Stomach (tissue), 8 donors: ENCODE measurements at regions not wholly inside any gene's neighbourhood (a gene's known extent, or its start where the extent isn't known, plus 50 kb on each side); places are given as distances from the start of the nearest gene placed in this dataset.

ENCODE experiments used
- DNase-seq, 2 donors: peaks; one replicate each; pipeline versions ENCODE4 v3.0.0 to v3.0.0-alpha.2; 2013 to 2019
- H3K27ac ChIP-seq, 5 donors: fragments of 200-600 bp in 4 of 5; sonication (generic) in 4 of 5; one replicate each; pipeline ENCODE4 v1.5.1; 2013 to 2019; ENCODE audit warnings: mild to moderate bottlenecking in 1 of 5, moderate library complexity in 1 of 5
- H3K27me3 ChIP-seq, 3 donors: fragments of 200-600 bp; sonication (generic); one replicate each; pipeline ENCODE4 v1.5.1; 2017 to 2019; ENCODE audit warnings: mixed run types in 1 of 3
- H3K36me3 ChIP-seq, 4 donors: fragments of 200-600 bp; sonication (generic); 1 replicate in 3 of 4; 2 replicates in 1 of 4; pipeline ENCODE4 v1.5.1; 2016 to 2019
- H3K4me1 ChIP-seq, 4 donors: fragments of 200-600 bp; sonication (generic); one replicate each; pipeline ENCODE4 v1.5.1; 2016 to 2019
- H3K4me3 ChIP-seq, 4 donors: fragments of 200-600 bp; sonication (generic) in 3 of 4; one replicate each; pipeline ENCODE4 v1.5.1; 2016 to 2019; ENCODE audit warnings: mild to moderate bottlenecking in 1 of 4
- H3K9me3 ChIP-seq, 4 donors: fragments of 200-600 bp; sonication (generic); one replicate each; pipeline ENCODE4 v1.5.1; 2016 to 2019
- CTCF ChIP-seq, 7 experiments: fragments of 450-650 bp in 4 of 7; fragments of 200-600 bp in 3 of 7; sonication (generic) in 3 of 7; IDR thresholded peaks; one replicate each; pipeline ENCODE4 v1.5.1; 2016 to 2019; ENCODE audit warnings: antibody characterized with exemption in 7 of 7, control low read depth in 2 of 7, mild to moderate bottlenecking in 1 of 7
- EP300 ChIP-seq: sonication (generic); formaldehyde crosslinking; IDR thresholded peaks from one replicate; pipeline ENCODE4 v1.6.1; 2017; ENCODE audit warnings: antibody characterized with exemption
- POLR2A ChIP-seq, 4 donors: fragments of 450-650 bp; IDR thresholded peaks; one replicate each; pipeline ENCODE4 v1.6.1; 2016; ENCODE audit warnings: antibody characterized with exemption in 4 of 4, control low read depth in 2 of 4, mild to moderate bottlenecking in 1 of 4, moderate library complexity in 1 of 4
- POLR2AphosphoS5 ChIP-seq, 3 donors: sonication (generic); formaldehyde crosslinking; IDR thresholded peaks; one replicate each; pipeline ENCODE4 v1.6.1; 2016; ENCODE audit warnings: antibody characterized with exemption in 3 of 3
- WGBS, 5 donors: extraction: QIAGEN DNeasy Blood & Tissue Kit in 3 of 5; methylation state at CpG; one replicate each; pipeline versions ENCODE4 v1.1.5 to v1.1.7; 2013 to 2018; 5-methylcytosine and 5-hydroxymethylcytosine counted together
- intact Hi-C: fragments of 100-400 bp; cut with DNase I; formaldehyde crosslinking; loops from one replicate; pipeline ENCODE4 v1.15.1; 2023; ENCODE audit warnings: low total_unique reads
- donor health status: healthy with polysubstance abuse.
- donor health status: Bipolar disorder and iron deficiency.
- donor health status: healthy.

- H3K27ac ChIP-seq: no peak overlapping the region
- no peak overlapping the region for H3K4me3 ChIP-seq
- H3K9me3 ChIP-seq: no peaks in the 10 kb centered on the region
- no peak for DNase-seq
- intact Hi-C loops: no loop called here
- no peak for TF ChIP-seq POLR2AphosphoS5 (IDR thresholded peaks at IDR 0.05)
- TF ChIP-seq POLR2A (IDR thresholded peaks at IDR 0.05): no peak
- no peak for TF ChIP-seq CTCF (IDR thresholded peaks at IDR 0.05)
- TF ChIP-seq EP300: no peak
- 84 to 95% (median 86%) methylated on average over 1 of the region's 1 CpG for WGBS, 5 donors
- H3K4me1 ChIP-seq: no peaks in the 10 kb centered on the region
- no peaks in the 10 kb centered on the region for H3K27me3 ChIP-seq
- H3K36me3 ChIP-seq: no peaks in the 10 kb centered on the region
These were observed 708.4 kb upstream of the CBLB start for GRCh38 chr3:106577241-106577640.

GRCh38 chr3:106578911-106579310, 710.1 kb upstream of the CBLB start:
- intact Hi-C loops: no loop called here

GRCh38 chr3:106582151-106582550, 713.3 kb upstream of the CBLB start:
- H3K4me3 ChIP-seq: no peak overlapping the region
- no peak for DNase-seq

More at GRCh38 chr3:106578911-106579310, 710.1 kb upstream of the CBLB start:
- Histone ChIP-seq H3K27me3 (no peaks in the 10 kb centered on the region), H3K27ac (no peak overlapping the region), H3K4me1 (no peaks in the 10 kb centered on the region), H3K9me3 (no peaks in the 10 kb centered on the region), H3K4me3 (no peak overlapping the region), H3K36me3 (no peaks in the 10 kb centered on the region)
- no peak for DNase-seq
- 61 to 100% (median 79%) methylated on average over 1 of the region's 1 CpG for WGBS, 5 donors
- TF ChIP-seq EP300: no peak
- TF ChIP-seq POLR2A (IDR thresholded peaks at IDR 0.05): no peak
- TF ChIP-seq CTCF (IDR thresholded peaks at IDR 0.05): no peak
- TF ChIP-seq POLR2AphosphoS5 (IDR thresholded peaks at IDR 0.05): no peak

GRCh38 chr3:106587551-106587950, 718.7 kb upstream of the CBLB start:
- no peak for TF ChIP-seq POLR2AphosphoS5 (IDR thresholded peaks at IDR 0.05)
- no peak for TF ChIP-seq CTCF (IDR thresholded peaks at IDR 0.05)
- TF ChIP-seq EP300: no peak
- no peak for TF ChIP-seq POLR2A (IDR thresholded peaks at IDR 0.05)
- no peaks in the 10 kb centered on the region for H3K4me1 ChIP-seq
- WGBS, 5 donors: 84 to 92% (median 88%) methylated on average over 6 of the region's 6 CpGs
- H3K27me3 ChIP-seq: no peaks in the 10 kb centered on the region
- DNase-seq: no peak
- no peak overlapping the region for H3K27ac ChIP-seq
- intact Hi-C loops: no loop called here
- H3K36me3 ChIP-seq: no peaks in the 10 kb centered on the region
- H3K9me3 ChIP-seq: no peaks in the 10 kb centered on the region
- no peak overlapping the region for H3K4me3 ChIP-seq

More at GRCh38 chr3:106582151-106582550, 713.3 kb upstream of the CBLB start:
- H3K27me3 ChIP-seq: no peaks in the 10 kb centered on the region
- WGBS, 5 donors: 73 to 79% (median 75%) methylated on average over 3 of the region's 3 CpGs
- no peak overlapping the region for H3K27ac ChIP-seq
- no peaks in the 10 kb centered on the region for H3K36me3 ChIP-seq
- intact Hi-C loops: no loop called here
- no peaks in the 10 kb centered on the region for H3K4me1 ChIP-seq
- no peaks in the 10 kb centered on the region for H3K9me3 ChIP-seq
- no peak for TF ChIP-seq POLR2A (IDR thresholded peaks at IDR 0.05)
- no peak for TF ChIP-seq POLR2AphosphoS5 (IDR thresholded peaks at IDR 0.05)
- no peak for TF ChIP-seq CTCF (IDR thresholded peaks at IDR 0.05)
- TF ChIP-seq EP300: no peak
